Retinal pigment epithelial cell (primary cell): ENCODE measurements at regions not wholly inside any gene's neighbourhood (a gene's known extent, or its start where the extent isn't known, plus 50 kb on each side); places are given as distances from the start of the nearest gene placed in this dataset.

ENCODE experiments used
- DNase-seq: peaks from one replicate; pipeline ENCODE4 v3.0.0-alpha.2; 2010; ENCODE audit warnings: low read depth
- H3K4me3 ChIP-seq: 2 replicates; pipeline ENCODE4 v1.5.1; 2011; ENCODE audit warnings: mild to moderate bottlenecking, low read length, control low read depth, moderate library complexity
- TF ChIP-seq, protein P1 (sequence below): conservative IDR thresholded peaks from 2 replicates; pipeline ENCODE4 v1.5.1; 2011; ENCODE audit warnings: low read depth, low read length, control low read depth, inconsistent platforms

DNA sequence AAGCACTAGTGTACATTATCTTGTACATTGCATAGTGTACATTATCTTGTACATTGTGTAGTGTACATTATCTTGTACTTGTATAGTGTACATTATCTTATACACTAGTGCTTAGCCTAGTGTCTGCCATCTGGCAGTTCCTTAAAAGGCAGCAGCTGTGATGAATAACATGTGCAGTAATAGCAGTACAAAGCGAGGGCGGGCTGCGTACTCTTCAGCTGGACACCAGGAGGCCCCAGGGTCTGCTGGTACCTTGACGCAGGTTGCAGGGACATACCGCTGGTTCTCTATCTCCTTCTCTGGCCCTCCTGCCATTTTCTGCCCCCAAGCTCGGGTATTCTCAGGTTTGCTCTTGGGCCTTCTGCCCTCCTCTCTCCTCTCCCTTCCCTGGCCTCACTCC, 149.6 kb downstream of the SEC16B start:
- DNase-seq, result no peak
- TF ChIP-seq, protein P1, sequence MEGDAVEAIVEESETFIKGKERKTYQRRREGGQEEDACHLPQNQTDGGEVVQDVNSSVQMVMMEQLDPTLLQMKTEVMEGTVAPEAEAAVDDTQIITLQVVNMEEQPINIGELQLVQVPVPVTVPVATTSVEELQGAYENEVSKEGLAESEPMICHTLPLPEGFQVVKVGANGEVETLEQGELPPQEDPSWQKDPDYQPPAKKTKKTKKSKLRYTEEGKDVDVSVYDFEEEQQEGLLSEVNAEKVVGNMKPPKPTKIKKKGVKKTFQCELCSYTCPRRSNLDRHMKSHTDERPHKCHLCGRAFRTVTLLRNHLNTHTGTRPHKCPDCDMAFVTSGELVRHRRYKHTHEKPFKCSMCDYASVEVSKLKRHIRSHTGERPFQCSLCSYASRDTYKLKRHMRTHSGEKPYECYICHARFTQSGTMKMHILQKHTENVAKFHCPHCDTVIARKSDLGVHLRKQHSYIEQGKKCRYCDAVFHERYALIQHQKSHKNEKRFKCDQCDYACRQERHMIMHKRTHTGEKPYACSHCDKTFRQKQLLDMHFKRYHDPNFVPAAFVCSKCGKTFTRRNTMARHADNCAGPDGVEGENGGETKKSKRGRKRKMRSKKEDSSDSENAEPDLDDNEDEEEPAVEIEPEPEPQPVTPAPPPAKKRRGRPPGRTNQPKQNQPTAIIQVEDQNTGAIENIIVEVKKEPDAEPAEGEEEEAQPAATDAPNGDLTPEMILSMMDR, result no peak
- H3K4me3 ChIP-seq, result no peak overlapping the region

DNA sequence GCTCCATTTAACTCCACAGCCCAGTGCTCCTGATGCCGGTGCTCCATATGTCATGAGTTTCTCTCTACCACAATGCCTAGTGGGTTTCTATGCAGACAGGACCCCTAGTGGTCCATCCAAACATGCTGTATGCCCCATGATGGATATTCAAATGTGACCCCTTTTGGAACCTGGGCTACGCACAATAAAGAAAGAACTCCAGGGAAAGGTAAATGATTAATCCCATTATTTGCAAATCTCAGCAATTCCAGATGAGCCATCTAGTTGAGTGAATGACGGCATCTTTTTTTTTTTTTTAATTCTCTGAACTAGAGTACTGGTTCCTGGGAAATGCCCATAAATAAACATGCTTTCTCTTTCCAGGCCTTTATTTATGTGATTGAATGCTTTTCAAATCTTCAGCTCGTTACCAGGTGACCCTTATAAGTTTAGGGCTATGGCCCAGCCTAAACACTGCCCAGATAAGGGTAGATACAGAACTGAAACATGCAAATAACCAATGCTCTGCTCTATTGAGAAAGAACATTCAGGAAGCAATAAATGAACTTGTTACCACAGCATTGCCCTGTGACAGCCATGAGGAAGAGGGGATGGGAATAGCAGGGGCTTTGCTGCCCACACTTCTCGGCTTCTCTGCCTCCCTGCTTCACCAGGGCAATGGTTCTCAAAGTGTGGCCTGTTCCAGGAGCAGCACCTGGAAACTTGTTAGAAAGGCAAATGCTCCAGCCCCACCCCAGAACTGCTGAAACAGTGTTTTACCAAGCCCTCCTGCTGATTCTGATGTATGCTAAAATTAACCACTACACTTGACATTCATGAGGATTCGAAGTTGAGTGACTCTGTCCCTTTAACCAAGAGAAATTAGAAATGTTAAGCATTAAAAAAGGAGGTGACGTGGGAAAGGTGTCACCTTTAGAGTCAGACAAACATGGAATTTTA, 151.7 kb downstream of the SEC16B start:
- no peak overlapping the region for H3K4me3 ChIP-seq
- TF ChIP-seq, protein P1, result no peak
- DNase-seq, result no peak

DNA sequence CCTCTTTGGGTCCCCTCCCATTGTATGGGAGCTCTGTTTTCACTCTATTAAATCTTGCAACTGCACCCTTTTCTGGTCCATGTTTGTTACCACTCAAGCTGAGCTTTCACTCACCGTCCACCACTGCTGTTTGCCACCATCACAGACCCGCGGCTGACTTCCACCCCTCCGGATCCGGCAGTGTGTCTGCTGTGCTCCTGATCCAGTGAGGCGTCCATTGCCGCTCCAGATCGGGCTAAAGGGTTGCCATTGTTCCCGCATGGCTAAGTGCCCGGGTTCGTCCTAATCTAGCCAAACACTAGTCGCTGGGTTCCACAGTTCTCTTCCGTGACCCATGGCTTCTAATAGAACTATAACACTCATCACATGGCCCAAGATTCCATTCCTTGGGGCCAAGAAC, 157.2 kb downstream of the SEC16B start:
- TF ChIP-seq, protein P1, result no peak
- DNase-seq, result no peak
- no peak overlapping the region for H3K4me3 ChIP-seq

DNA sequence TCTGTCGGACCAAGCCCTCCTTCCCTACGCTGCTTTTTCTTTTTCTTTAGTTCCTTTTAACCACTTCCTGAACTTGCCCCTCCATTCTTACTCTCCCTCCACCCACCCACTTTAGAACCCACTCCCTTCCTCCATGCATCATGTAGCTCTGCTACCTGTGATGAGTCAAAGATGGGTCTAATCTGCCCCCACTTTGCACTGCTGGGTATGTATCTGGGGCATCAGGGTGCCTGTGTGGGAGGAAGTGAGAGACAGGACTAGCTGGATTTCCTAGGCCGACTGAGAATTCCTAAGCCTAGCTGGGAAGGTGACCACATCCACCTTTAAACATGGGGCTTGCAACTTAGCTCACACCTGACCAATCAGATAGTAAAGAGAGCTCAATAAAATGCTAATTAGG, 157.7 kb downstream of the SEC16B start:
- no peak overlapping the region for H3K4me3 ChIP-seq
- TF ChIP-seq, protein P1, result no peak
- no peak for DNase-seq

DNA sequence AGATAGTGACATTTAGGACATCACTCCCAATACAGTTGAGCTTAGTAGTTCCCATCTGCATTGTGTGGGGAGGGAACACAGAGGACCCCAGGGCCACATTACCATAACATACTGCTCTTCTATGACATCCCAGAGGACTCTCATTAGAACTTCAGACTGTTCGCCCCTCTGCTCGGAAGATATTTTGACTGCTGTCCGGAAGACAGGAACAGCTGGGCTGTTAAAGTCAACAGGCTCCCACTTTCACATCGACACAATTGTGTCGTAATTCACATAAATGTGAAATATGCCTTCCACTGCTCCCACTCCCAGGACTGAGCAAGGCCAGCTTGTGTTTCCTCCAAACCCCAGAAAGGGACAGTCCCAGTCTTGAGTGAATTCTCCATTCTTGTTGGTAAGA, 158.4 kb downstream of the SEC16B start:
- no peak for DNase-seq
- H3K4me3 ChIP-seq, result no peak overlapping the region
- TF ChIP-seq, protein P1, result no peak

DNA sequence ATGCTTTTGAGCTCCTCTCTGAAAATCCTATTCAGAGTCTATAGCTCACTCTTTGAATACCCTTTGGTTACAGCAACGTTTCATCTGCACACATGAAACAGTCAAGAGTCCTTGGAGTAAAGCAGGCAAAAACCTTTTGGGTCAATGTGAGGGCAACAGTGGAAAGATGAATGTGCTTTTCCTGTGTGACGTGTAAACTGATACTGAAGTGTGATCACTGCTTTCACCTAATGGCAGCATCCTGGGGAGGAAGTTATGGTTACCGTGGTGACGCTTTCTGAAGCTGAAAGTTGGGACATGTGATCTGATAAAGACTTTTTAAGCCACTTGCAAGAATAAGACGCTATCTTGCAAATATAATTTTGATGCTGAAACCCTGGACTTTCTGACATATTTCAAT, 160.0 kb downstream of the SEC16B start:
- H3K4me3 ChIP-seq, result no peak overlapping the region
- DNase-seq, result no peak
- TF ChIP-seq, protein P1, result no peak

DNA sequence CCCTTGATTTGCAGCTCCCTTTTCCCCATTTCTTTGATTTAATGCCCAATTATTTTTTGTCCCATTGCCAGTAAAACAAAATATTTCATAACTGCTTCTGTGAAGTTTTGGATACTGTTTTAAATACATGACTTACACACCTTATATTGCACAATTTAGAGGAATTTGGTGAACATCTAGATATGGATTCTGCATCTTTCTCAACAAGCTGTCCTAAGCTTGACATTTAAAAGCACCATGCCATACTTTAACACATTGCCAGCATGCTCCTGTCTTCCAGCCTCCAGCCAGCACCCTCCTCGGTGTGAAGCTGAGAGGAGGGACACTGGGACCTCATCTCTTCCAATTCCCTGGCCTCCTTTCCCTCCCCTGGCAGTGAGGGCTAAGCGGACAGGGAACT, 167.6 kb downstream of the SEC16B start:
- DNase-seq, result no peak
- no peak overlapping the region for H3K4me3 ChIP-seq
- TF ChIP-seq, protein P1, result no peak
